ENCODE measurements at regions not wholly inside any gene's neighbourhood (a gene's known extent, or its start where the extent isn't known, plus 50 kb on each side); places are given as distances from the start of the nearest gene placed in this dataset.

- DNase-seq (ENCODE audit: low spot score): no peak
These were observed 50.3 kb upstream of the DPH6 start for GRCh38 chr15:35596285-35596684.

- DNase-seq (ENCODE audit: low spot score): no peak
These were observed 56.9 kb upstream of the DPH6 start for GRCh38 chr15:35602836-35603235.

- DNase-seq (ENCODE audit: low spot score): peak; percentile 7
These were observed 57.3 kb upstream of the DPH6 start for GRCh38 chr15:35603301-35603700.

- DNase-seq (ENCODE audit: low spot score): no peak
These were observed 57.9 kb upstream of the DPH6 start for GRCh38 chr15:35603856-35604255.

GRCh38 chr15:35605764-35606449 is 59.9 kb upstream of the DPH6 start:
- DNase-seq (ENCODE audit: low spot score): no peak

GRCh38 chr15:35606450-35606779 is 60.5 kb upstream of the DPH6 start:
- no peak for DNase-seq (ENCODE audit: low spot score)

- no peak for DNase-seq (ENCODE audit: low spot score)
These were observed 70.7 kb upstream of the DPH6 start for GRCh38 chr15:35616498-35617271.

- DNase-seq (ENCODE audit: low spot score): no peak
These were observed 72.6 kb upstream of the DPH6 start for GRCh38 chr15:35618260-35619188.

- DNase-seq (ENCODE audit: low spot score): no peak
These were observed 76.8 kb upstream of the DPH6 start for GRCh38 chr15:35622641-35623340.

GRCh38 chr15:35624881-35625280 is 78.9 kb upstream of the DPH6 start:
- DNase-seq (ENCODE audit: low spot score): no peak

- no peak for DNase-seq (ENCODE audit: low spot score)
These were observed 80.8 kb upstream of the DPH6 start for GRCh38 chr15:35626571-35627318.

- no peak for DNase-seq (ENCODE audit: low spot score)
These were observed 81.7 kb upstream of the DPH6 start for GRCh38 chr15:35627696-35628095.

GRCh38 chr15:35629766-35630165 is 83.8 kb upstream of the DPH6 start:
- no peak for DNase-seq (ENCODE audit: low spot score)

- no peak for DNase-seq (ENCODE audit: low spot score)
These were observed 84.6 kb upstream of the DPH6 start for GRCh38 chr15:35630532-35630931.

- no peak for DNase-seq (ENCODE audit: low spot score)
These were observed 85.0 kb upstream of the DPH6 start for GRCh38 chr15:35630985-35631384.

- DNase-seq (ENCODE audit: low spot score): no peak
These were observed 87.7 kb upstream of the DPH6 start for GRCh38 chr15:35633677-35634076.

GRCh38 chr15:35646790-35647189 is 100.8 kb upstream of the DPH6 start:
- DNase-seq (ENCODE audit: low spot score): no peak

GRCh38 chr15:35647303-35647702 is 101.3 kb upstream of the DPH6 start:
- no peak for DNase-seq (ENCODE audit: low spot score)

GRCh38 chr15:35648941-35649340 is 103.0 kb upstream of the DPH6 start:
- no peak for DNase-seq (ENCODE audit: low spot score)

- no peak for DNase-seq (ENCODE audit: low spot score)
These were observed 103.6 kb upstream of the DPH6 start for GRCh38 chr15:35649575-35649974.

GRCh38 chr15:35654332-35654731 is 108.4 kb upstream of the DPH6 start:
- DNase-seq (ENCODE audit: low spot score): no peak

All from activated CD4-positive, alpha-beta T cell treated with anti-CD3 and anti-CD28 coated beads, Interleukin-2, Interleukin-4, amounts not matched to agents 100 ng/mL and 50 ng/mL, durations not matched to agents 16 hours and 8 hours (primary cell).